Activated naive CD4-positive, alpha-beta T cell treated with anti-CD3 and anti-CD28 coated beads, Interleukin-2, amount 50 U/mL, for 24 hours (primary cell): ENCODE measurements at regions not wholly inside any gene's neighbourhood (a gene's known extent, or its start where the extent isn't known, plus 50 kb on each side); places are given as distances from the start of the nearest gene placed in this dataset.
"Not testable (repeated sequence)": the region's sequence is repeated elsewhere in the genome, so short reads cannot be mapped to it uniquely, and the experiment has no call there.

Source experiments
- H3K27ac Mint-ChIP-seq: one replicate; pipeline ENCODE4 v1.8.0; 2021; ENCODE audit warnings: mild to moderate bottlenecking, mixed read lengths
- H3K27me3 Mint-ChIP-seq: one replicate; pipeline ENCODE4 v1.8.0; 2021; ENCODE audit warnings: mixed read lengths
- H3K36me3 Mint-ChIP-seq: one replicate; pipeline ENCODE4 v1.8.0; 2021; ENCODE audit warnings: mixed read lengths
- H3K4me1 Mint-ChIP-seq: one replicate; pipeline ENCODE4 v1.8.0; 2021; ENCODE audit warnings: mixed read lengths
- H3K4me3 Mint-ChIP-seq: one replicate; pipeline ENCODE4 v1.8.0; 2021; ENCODE audit warnings: mild to moderate bottlenecking, mixed read lengths
- H3K9me3 Mint-ChIP-seq: one replicate; pipeline ENCODE4 v1.8.0; 2021; ENCODE audit warnings: mixed read lengths

DNA sequence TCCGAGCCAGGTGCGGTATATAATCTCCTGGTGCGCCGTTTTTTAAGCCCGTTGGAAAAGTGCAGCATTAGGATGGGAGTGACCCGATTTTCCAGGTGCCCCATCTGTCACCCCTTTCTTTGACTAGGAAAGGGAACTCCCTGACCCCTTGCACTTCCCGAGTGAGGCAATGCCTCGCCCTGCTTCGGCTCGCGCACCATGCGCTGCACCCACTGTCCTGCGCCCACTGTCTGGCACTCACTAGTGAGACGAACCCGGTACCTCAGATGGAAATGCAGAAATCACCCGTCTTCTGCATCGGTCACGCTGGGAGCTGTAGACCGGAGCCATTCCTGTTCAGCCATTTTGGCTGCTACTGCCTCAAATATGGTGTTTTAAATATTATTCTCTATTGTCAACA is 198.0 kb downstream of the MEIS1 start:
- not testable (repeated sequence) for H3K9me3 Mint-ChIP-seq, H3K27me3 Mint-ChIP-seq, H3K27ac Mint-ChIP-seq, H3K4me1 Mint-ChIP-seq, H3K36me3 Mint-ChIP-seq, H3K4me3 Mint-ChIP-seq

DNA sequence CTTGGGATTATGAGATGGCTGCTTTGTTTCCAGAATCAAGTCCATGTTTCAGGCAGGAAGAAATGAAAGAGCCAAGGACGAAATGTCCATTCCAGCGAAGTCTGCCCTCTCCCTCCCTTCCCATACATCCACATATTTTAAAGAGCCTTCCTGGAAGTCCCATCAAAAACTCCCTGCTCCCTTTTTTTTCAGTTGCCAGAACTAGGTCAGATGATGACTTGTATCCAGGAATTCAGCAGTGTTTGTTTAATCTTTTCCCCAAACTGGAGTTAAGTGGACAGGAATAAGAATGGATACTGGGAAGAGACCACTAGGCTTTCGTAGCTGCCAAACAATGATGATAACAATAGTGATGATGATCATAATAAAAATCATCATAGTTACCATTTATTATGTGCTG is 198.7 kb downstream of the MEIS1 start:
- H3K36me3 Mint-ChIP-seq: no peaks in the 10 kb centered on the region
- no peak overlapping the region for H3K4me3 Mint-ChIP-seq
- H3K4me1 Mint-ChIP-seq: no peaks in the 10 kb centered on the region
- H3K9me3 Mint-ChIP-seq: peaks cover 9% of the 10 kb centered on the region
- H3K27ac Mint-ChIP-seq: no peak overlapping the region
- no peaks in the 10 kb centered on the region for H3K27me3 Mint-ChIP-seq

DNA sequence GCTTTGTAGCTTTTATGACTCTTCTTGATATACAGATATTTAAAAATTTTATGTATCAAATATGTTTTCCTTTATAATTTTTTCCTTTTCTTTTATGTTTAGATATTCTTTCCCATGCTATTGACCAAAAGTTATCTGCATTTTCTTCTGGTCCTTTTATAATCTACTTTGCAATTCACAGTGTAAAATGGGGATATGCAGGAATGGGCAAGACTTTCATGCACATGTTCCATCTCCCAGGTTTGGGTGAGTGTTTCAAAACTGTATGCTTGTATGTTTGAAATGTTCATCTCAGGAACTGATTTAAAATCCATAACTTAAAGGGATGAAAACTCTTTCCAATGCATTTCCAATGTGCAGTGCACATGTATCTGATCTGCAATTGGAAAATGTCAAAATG is 199.9 kb downstream of the MEIS1 start:
- Mint-ChIP-seq H3K9me3 (peaks cover 8% of the 10 kb centered on the region), H3K36me3 (no peaks in the 10 kb centered on the region), H3K4me3 (no peak overlapping the region), H3K27me3 (no peaks in the 10 kb centered on the region), H3K4me1 (no peaks in the 10 kb centered on the region), H3K27ac (no peak overlapping the region)

GRCh38 chr2:66641685-66642084 is 206.8 kb downstream of the MEIS1 start:
- Mint-ChIP-seq H3K27ac (no peak overlapping the region), H3K36me3 (no peaks in the 10 kb centered on the region), H3K4me1 (no peaks in the 10 kb centered on the region), H3K9me3 (no peaks in the 10 kb centered on the region), H3K4me3 (no peak overlapping the region), H3K27me3 (no peaks in the 10 kb centered on the region)

- H3K27ac Mint-ChIP-seq, H3K36me3 Mint-ChIP-seq, H3K27me3 Mint-ChIP-seq, H3K4me1 Mint-ChIP-seq, H3K9me3 Mint-ChIP-seq, H3K4me3 Mint-ChIP-seq: not testable (repeated sequence)
These were observed 213.2 kb downstream of the MEIS1 start for GRCh38 chr2:66648081-66648480.

GRCh38 chr2:66649006-66649405 is 214.1 kb downstream of the MEIS1 start:
- Mint-ChIP-seq H3K9me3 (peaks cover 4% of the 10 kb centered on the region), H3K27ac (no peak overlapping the region), H3K27me3 (no peaks in the 10 kb centered on the region), H3K4me3 (no peak overlapping the region), H3K36me3 (no peaks in the 10 kb centered on the region), H3K4me1 (no peaks in the 10 kb centered on the region)

DNA sequence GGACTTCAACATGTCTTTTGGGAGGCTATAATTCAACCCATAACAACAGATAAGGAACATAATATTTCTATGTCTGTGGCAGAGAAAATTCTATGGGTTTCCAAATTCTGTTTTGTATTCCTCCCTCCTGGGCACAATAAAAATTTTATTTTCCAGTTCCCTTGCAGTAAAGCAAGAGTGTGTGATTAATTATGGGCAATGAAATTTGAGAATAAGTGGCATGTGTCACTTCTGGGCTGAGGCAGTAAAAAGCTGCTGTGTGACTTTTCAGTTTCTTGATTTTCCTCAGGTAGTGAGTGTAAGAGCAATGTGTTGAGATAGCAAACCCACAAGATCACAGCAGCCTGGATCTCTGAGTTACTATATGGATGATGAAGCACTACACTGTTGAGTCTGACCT is 216.4 kb downstream of the MEIS1 start:
- H3K27me3 Mint-ChIP-seq: no peaks in the 10 kb centered on the region
- no peak overlapping the region for H3K27ac Mint-ChIP-seq
- H3K4me3 Mint-ChIP-seq: no peak overlapping the region
- H3K4me1 Mint-ChIP-seq: no peaks in the 10 kb centered on the region
- peaks cover 4% of the 10 kb centered on the region for H3K9me3 Mint-ChIP-seq
- H3K36me3 Mint-ChIP-seq: no peaks in the 10 kb centered on the region

DNA sequence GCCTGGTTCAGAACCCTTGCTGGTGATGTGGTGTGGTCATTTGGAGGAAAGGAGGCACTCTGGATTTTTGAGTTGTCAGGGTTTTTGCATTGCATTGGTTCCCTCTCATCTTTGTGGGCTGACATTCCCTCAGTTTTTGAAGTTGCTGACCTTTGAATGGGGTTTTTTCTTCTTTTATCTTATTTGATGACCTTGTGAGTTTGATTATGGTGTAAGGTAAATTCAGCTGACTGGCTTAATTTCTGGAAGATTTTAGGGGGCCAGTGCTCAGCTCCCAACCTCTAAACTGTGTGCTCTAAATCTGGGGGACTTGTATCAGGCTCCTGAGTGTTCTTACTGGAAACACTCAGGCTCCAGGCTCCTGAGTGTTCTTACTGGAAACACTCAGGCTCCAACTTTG is 225.9 kb downstream of the MEIS1 start:
- H3K4me3 Mint-ChIP-seq: no peak overlapping the region
- H3K9me3 Mint-ChIP-seq: peaks cover 16% of the 10 kb centered on the region
- no peak overlapping the region for H3K27ac Mint-ChIP-seq
- no peaks in the 10 kb centered on the region for H3K27me3 Mint-ChIP-seq
- no peaks in the 10 kb centered on the region for H3K4me1 Mint-ChIP-seq
- H3K36me3 Mint-ChIP-seq: no peaks in the 10 kb centered on the region

DNA sequence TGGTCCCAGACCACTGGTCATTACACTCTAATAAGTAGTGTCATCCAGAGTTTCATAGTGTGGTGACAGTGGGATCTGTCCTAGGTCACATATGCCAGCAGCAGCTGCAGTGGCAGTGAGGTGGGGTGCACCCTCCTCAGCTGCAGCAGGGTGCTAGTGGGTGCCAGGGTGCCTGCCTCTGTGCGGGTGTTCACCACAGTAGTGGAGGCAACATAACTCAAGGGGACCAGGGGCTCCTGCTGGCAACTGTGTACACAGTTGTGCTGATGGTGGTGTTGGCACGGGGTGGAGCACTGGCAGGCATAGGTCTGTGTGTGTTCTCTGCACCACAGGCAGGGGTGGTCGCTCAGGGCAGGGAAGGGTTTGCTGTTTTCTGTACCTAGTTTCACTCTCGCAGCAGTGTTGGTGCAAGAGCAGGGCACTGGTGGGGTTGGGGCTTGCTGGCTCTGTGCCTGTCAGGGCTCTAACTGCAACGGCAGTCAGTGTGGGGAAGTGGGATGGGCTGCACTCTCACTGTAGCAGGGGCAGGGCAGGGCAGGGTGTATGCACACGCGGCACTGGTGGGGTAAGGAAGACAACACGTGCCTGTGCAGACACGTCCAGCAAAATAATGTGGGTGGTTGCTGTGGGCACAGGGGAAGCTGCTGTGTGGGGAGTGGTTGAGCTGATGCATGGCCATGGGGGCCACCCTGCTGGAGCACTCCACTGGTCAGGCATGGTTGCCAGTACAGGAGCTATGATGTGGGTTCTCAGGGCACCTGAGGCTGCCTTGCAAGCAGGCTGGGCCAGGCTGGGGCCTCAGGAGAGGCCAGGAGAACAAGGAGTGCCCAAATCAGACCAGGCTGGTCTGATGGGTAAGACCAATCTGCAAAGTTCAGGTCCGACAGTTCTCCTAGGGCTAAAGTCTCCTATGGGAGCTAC is 226.6 kb downstream of the MEIS1 start:
- no peaks in the 10 kb centered on the region for H3K36me3 Mint-ChIP-seq
- H3K4me1 Mint-ChIP-seq: no peaks in the 10 kb centered on the region
- peaks cover 16% of the 10 kb centered on the region for H3K9me3 Mint-ChIP-seq
- no peak overlapping the region for H3K4me3 Mint-ChIP-seq
- no peaks in the 10 kb centered on the region for H3K27me3 Mint-ChIP-seq
- H3K27ac Mint-ChIP-seq: no peak overlapping the region

DNA sequence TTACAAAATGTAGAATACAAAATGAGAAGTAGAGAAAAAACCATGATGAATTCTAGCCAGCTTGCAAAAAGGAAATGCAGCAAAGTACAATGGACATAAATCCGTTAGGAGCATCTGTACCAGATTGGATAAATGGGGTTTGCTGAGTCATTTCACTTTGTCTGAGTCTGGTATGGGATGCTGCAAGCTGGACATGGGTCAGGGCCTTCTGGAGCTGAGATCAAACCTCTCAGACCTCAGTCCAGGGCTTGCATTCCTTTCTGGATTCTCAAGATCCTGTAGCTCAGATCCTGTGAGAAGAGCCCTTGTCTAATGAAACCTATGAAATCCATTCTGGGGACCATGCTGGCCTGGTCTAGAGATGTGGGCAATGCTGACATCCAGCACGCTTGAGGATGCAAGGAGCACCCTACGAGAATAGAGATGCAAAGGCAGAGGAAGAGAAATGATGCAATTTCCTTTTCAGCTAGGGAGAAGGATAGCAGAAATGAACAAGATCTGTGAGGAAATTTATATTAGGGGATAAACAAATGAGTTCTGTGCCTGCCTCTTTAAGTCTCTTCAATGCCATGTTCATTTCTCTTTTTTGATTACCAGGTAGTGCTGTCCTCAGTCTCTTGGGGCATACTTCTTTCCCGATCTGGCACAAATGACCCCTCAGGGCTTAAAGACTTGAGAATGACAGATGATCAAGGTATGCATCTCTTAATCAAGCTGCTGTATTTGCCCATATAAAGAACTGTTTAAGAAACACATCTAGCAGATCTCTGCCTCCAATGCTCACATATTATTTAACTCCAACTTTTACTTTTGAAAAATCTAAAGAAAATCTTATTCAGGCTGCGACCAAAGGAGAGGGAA is 230.4 kb downstream of the MEIS1 start:
- Mint-ChIP-seq H3K27ac (no peak overlapping the region), H3K27me3 (no peaks in the 10 kb centered on the region), H3K4me3 (no peak overlapping the region), H3K36me3 (no peaks in the 10 kb centered on the region), H3K4me1 (no peaks in the 10 kb centered on the region), H3K9me3 (no peaks in the 10 kb centered on the region)

DNA sequence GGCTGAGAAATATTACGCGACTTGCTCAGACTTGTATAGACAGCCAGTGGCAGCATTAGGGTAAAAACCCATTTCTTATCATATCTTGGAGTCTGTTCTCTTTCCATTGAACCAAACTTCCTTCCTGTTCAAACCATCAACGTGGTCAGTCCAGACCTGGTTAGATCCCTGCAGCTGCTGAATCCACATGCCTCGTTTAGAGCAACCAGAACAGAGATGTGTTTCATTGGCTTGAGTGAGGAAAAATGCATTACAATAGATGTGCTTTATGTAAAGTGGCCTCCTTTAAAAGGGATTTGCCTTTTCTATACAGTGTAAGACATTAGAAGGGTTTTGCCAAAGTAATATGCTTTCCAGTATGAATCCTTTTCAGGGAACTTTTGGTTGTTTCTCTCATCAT is 232.4 kb downstream of the MEIS1 start:
- Mint-ChIP-seq H3K27me3 (no peaks in the 10 kb centered on the region), H3K27ac (no peak overlapping the region), H3K36me3 (no peaks in the 10 kb centered on the region), H3K9me3 (no peaks in the 10 kb centered on the region), H3K4me3 (no peak overlapping the region), H3K4me1 (no peaks in the 10 kb centered on the region)

DNA sequence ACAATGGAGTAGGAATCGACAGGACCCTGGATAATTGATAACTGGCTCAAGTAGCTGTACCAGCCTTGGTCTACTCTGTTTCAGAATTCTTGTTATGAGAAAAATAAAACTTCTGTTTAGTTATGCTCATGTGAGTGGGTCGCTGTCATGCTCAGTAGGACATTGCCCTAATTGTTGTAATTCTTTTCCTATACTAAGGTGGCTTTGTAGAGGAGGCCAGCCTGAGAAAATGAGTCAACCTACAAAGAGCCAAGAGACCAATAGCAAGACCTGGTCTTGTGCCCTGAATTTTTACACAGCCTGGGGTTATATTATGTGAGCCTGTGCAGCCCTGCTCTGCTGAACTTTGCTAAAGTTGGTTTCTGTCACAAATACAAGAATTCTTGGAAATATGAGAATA is 238.4 kb downstream of the MEIS1 start:
- no peak overlapping the region for H3K27ac Mint-ChIP-seq
- no peaks in the 10 kb centered on the region for H3K36me3 Mint-ChIP-seq
- no peak overlapping the region for H3K4me3 Mint-ChIP-seq
- H3K4me1 Mint-ChIP-seq: no peaks in the 10 kb centered on the region
- H3K27me3 Mint-ChIP-seq: peaks cover 3% of the 10 kb centered on the region
- peaks cover 5% of the 10 kb centered on the region for H3K9me3 Mint-ChIP-seq

DNA sequence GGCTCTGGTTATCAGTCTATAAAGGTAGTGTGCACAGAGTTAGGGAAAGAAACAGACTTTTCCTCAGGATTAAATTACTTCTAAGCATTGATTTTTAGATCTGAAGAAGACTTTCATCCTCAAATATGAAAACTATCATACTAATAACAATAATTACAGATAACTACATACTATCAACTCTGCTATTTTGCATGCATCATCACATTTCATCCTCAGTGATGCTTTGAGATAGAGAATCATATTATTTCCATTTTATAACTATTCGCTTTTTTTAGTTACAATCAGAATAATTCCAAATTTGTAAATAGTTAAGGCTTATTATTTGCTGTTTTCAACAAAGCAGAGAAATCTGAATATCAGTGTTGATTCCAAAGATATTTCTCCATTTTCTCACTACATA is 239.2 kb downstream of the MEIS1 start:
- Mint-ChIP-seq H3K9me3 (peaks cover 5% of the 10 kb centered on the region), H3K4me1 (no peaks in the 10 kb centered on the region), H3K36me3 (no peaks in the 10 kb centered on the region), H3K27me3 (peaks cover 3% of the 10 kb centered on the region), H3K27ac (no peak overlapping the region), H3K4me3 (no peak overlapping the region)

DNA sequence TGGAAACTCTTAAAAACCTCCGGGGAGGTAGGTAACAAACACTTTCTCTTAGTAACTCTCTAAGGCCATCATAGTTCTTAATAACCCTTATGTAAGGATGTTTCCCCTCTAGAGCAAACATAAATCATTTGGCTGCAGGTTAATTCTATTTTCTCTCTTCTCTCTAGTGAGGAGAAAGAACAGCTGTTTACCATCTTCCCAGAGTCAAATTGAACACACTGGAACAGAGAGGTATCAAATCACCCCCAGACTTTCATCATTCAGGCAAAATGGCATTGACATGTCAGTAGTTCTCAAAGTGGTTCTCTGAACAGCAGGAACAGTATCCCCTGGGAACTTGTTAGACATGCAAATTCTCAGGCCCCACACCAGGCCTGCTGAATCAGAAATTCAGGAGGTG is 240.7 kb downstream of the MEIS1 start:
- peaks cover 8% of the 10 kb centered on the region for H3K9me3 Mint-ChIP-seq
- H3K36me3 Mint-ChIP-seq: no peaks in the 10 kb centered on the region
- no peaks in the 10 kb centered on the region for H3K4me1 Mint-ChIP-seq
- peaks cover 3% of the 10 kb centered on the region for H3K27me3 Mint-ChIP-seq
- no peak overlapping the region for H3K4me3 Mint-ChIP-seq
- H3K27ac Mint-ChIP-seq: no peak overlapping the region

DNA sequence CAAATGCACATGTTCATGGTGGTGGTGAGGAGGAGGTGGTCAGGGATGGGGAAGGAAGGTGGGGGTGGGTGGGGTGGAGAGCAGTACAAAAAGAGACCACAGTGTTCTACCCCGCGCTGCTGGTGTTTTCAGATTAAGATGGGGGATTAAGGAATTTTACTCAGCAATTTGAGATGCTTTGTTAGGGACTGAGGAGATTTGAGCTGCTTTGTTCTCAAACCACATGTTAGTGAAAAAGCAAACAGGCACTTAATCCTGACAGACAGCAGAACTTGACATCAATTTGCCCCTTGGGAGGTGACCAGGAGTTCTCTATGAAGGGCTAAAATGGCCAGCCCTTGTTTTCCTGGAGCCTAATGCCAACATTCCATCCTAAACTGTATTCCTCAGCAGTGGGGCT is 244.5 kb downstream of the MEIS1 start:
- no peak overlapping the region for H3K4me3 Mint-ChIP-seq

GRCh38 chr2:66682476-66682875 is 247.6 kb downstream of the MEIS1 start:
- H3K36me3 Mint-ChIP-seq: no peaks in the 10 kb centered on the region
- H3K4me1 Mint-ChIP-seq: no peaks in the 10 kb centered on the region
- no peaks in the 10 kb centered on the region for H3K27me3 Mint-ChIP-seq
- no peak overlapping the region for H3K4me3 Mint-ChIP-seq
- peaks cover 4% of the 10 kb centered on the region for H3K9me3 Mint-ChIP-seq
- no peak overlapping the region for H3K27ac Mint-ChIP-seq

More for the DNA sequence above, 244.5 kb downstream of the MEIS1 start:
- Mint-ChIP-seq H3K27me3 (peaks cover 3% of the 10 kb centered on the region), H3K27ac (no peak overlapping the region), H3K36me3 (no peaks in the 10 kb centered on the region), H3K9me3 (peaks cover 9% of the 10 kb centered on the region), H3K4me1 (no peaks in the 10 kb centered on the region)
